Hematopoietic multipotent progenitor cell treated with erythropoietin and hydrocortisone succinate and interleukin-3 and kit ligand, for 8 days (in vitro differentiated cells): ENCODE measurements at regions not wholly inside any gene's neighbourhood (a gene's known extent, or its start where the extent isn't known, plus 50 kb on each side); places are given as distances from the start of the nearest gene placed in this dataset.

Experiments
- DNase-seq: peaks from one replicate; pipeline ENCODE4 v3.0.0-alpha.2; 2015

- no peak for DNase-seq
These were observed 56.0 kb upstream of the CTXND1 start for GRCh38 chr15:80308002-80308401.

- peak; percentile 8 for DNase-seq
These were observed 57.9 kb upstream of the CTXND1 start for GRCh38 chr15:80309769-80310384.

- no peak for DNase-seq
These were observed 58.8 kb upstream of the CTXND1 start for GRCh38 chr15:80310776-80311175.

- no peak for DNase-seq
These were observed 63.4 kb upstream of the CTXND1 start for GRCh38 chr15:80315289-80315987.

GRCh38 chr15:80317389-80318182, 65.6 kb upstream of the CTXND1 start:
- no peak for DNase-seq

- DNase-seq = no peak
These were observed 69.8 kb upstream of the CTXND1 start for GRCh38 chr15:80321853-80322252.

GRCh38 chr15:80323285-80323684, 71.3 kb upstream of the CTXND1 start:
- DNase-seq = no peak

GRCh38 chr15:80324545-80325080, 72.6 kb upstream of the CTXND1 start:
- DNase-seq = no peak

GRCh38 chr15:80325206-80325605, 73.2 kb upstream of the CTXND1 start:
- DNase-seq = no peak

- DNase-seq = no peak
These were observed 74.3 kb upstream of the CTXND1 start for GRCh38 chr15:80326270-80326669.

- DNase-seq = no peak
These were observed 75.7 kb upstream of the ARNT2 start for GRCh38 chr15:80328496-80328895.

- DNase-seq = no peak
These were observed 72.2 kb upstream of the ARNT2 start for GRCh38 chr15:80331886-80332406.

- DNase-seq = no peak
These were observed 70.9 kb upstream of the ARNT2 start for GRCh38 chr15:80333261-80333660.

GRCh38 chr15:80334521-80334920, 69.7 kb upstream of the ARNT2 start:
- DNase-seq = no peak

GRCh38 chr15:80339601-80340000, 64.6 kb upstream of the ARNT2 start:
- DNase-seq = no peak

GRCh38 chr15:80342148-80342547, 62.0 kb upstream of the ARNT2 start:
- DNase-seq = no peak

GRCh38 chr15:80343554-80343992, 60.6 kb upstream of the ARNT2 start:
- DNase-seq = no peak

GRCh38 chr15:80350941-80351610, 53.1 kb upstream of the ARNT2 start:
- DNase-seq = no peak
